WERI-Rb-1 (cell line): ENCODE measurements at regions not wholly inside any gene's neighbourhood (a gene's known extent, or its start where the extent isn't known, plus 50 kb on each side); places are given as distances from the start of the nearest gene placed in this dataset.

ENCODE experiments used
- DNase-seq: peaks from one replicate; pipeline ENCODE4 v3.0.0-alpha.2; 2020
- H3K27ac ChIP-seq: fragments of 250-450 bp; sonication (Bioruptor Pico); 2 replicates; pipeline ENCODE4 v1.5.1; 2020; ENCODE audit warnings: mild to moderate bottlenecking, moderate library complexity
- H3K27me3 ChIP-seq: fragments of 250-450 bp; sonication (Bioruptor Pico); 2 replicates; pipeline ENCODE4 v1.5.1; 2021; ENCODE audit warnings: mild to moderate bottlenecking, low read depth, moderate library complexity; ENCODE audit not compliant: insufficient read depth, severe bottlenecking
- H3K36me3 ChIP-seq: fragments of 250-450 bp; sonication (Bioruptor Pico); 2 replicates; pipeline ENCODE4 v1.5.1; 2020; ENCODE audit warnings: mild to moderate bottlenecking, moderate library complexity
- H3K4me3 ChIP-seq: 2 replicates; pipeline ENCODE4 v1.5.1; 2011; ENCODE audit warnings: low read depth, mild to moderate bottlenecking, control low read depth, low read length
- H3K9me3 ChIP-seq: fragments of 250-450 bp; sonication (Bioruptor Pico); 2 replicates; pipeline ENCODE4 v1.5.1; 2021; ENCODE audit warnings: mild to moderate bottlenecking, moderate library complexity; ENCODE audit not compliant: severe bottlenecking
- CTCF ChIP-seq: IDR thresholded peaks from 2 replicates; pipeline ENCODE4 v1.5.1; 2011; ENCODE audit warnings: low read depth, mild to moderate bottlenecking, control low read depth, inconsistent platforms, low read length

- Histone ChIP-seq H3K27me3 (peaks cover 14% of the 10 kb centered on the region), H3K9me3 (no peaks in the 10 kb centered on the region), H3K4me3 (no peak overlapping the region), H3K27ac (no peak overlapping the region), H3K36me3 (no peaks in the 10 kb centered on the region)
- DNase-seq: no peak
- TF ChIP-seq CTCF: no peak
Measured at GRCh38 chr12:46959502-46959901, 119.9 kb upstream of the PCED1B start.

- Histone ChIP-seq H3K9me3 (no peaks in the 10 kb centered on the region), H3K36me3 (no peaks in the 10 kb centered on the region), H3K27me3 (peaks cover 14% of the 10 kb centered on the region), H3K4me3 (no peak overlapping the region), H3K27ac (no peak overlapping the region)
- TF ChIP-seq CTCF: no peak
- no peak for DNase-seq
Measured at GRCh38 chr12:46960681-46961080, 118.7 kb upstream of the PCED1B start.

GRCh38 chr12:46963191-46963590 is 116.2 kb upstream of the PCED1B start:
- Histone ChIP-seq H3K27ac (no peak overlapping the region), H3K9me3 (no peaks in the 10 kb centered on the region), H3K4me3 (no peak overlapping the region), H3K27me3 (peaks cover 19% of the 10 kb centered on the region), H3K36me3 (no peaks in the 10 kb centered on the region)
- DNase-seq: no peak
- no peak for TF ChIP-seq CTCF

GRCh38 chr12:46963977-46964971 is 115.1 kb upstream of the PCED1B start:
- no peaks in the 10 kb centered on the region for H3K36me3 ChIP-seq
- TF ChIP-seq CTCF: no peak
- H3K4me3 ChIP-seq: no peak overlapping the region
- peaks cover 22% of the 10 kb centered on the region for H3K27me3 ChIP-seq
- peak; percentile 19 for DNase-seq
- H3K9me3 ChIP-seq: no peaks in the 10 kb centered on the region
- H3K27ac ChIP-seq: no peak overlapping the region

GRCh38 chr12:46965137-46965536 is 114.3 kb upstream of the PCED1B start:
- H3K27me3 ChIP-seq: peaks cover 22% of the 10 kb centered on the region
- no peak for DNase-seq
- H3K9me3 ChIP-seq: no peaks in the 10 kb centered on the region
- no peak overlapping the region for H3K4me3 ChIP-seq
- no peak for TF ChIP-seq CTCF
- no peaks in the 10 kb centered on the region for H3K36me3 ChIP-seq
- H3K27ac ChIP-seq: no peak overlapping the region
